Glomerular endothelial cell (primary cell): ENCODE measurements at regions not wholly inside any gene's neighbourhood (a gene's known extent, or its start where the extent isn't known, plus 50 kb on each side); places are given as distances from the start of the nearest gene placed in this dataset.
"Not testable (repeated sequence)": the region's sequence is repeated elsewhere in the genome, so short reads cannot be mapped to it uniquely, and the experiment has no call there.

Experiments used
- DNase-seq: peaks from one replicate; pipeline ENCODE4 v3.0.0-alpha.2; 2011; ENCODE audit warnings: low read depth, low spot score; ENCODE audit errors: extremely low read depth

DNA sequence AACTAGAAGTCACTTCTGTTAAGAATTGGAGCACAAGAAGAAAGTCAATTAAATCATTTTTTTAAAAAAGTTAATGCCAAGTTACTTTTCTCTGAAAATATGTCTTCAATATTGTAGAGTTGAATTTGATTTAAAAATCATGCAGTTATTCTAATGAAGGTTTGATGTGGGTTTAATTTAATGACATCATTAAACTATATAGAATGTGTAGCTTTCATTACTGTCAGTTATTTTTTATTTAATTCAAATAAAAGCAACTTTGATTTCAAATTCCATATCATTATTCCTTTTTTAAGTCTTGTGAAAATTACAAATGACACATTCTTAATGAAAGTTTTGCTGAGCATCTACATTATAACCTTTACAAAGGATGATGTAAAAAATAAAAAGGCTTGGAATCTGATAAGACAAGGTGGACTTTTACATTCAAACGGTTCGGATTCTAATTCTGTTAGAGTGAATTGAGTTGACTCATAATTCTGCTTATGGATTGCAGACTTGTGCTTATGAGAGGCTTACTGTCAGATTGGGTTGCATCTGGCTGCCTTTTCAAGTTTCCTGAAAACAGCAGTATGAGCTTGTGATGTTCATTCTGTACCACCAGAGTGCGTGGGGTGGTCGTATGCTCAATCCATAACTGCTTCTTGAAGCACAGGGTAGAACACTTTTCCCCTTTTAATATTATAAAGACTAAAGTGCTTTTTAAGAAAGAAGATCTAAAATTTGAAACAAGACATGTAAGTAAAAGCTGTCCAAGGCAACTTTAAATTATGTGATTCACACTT is 253.0 kb upstream of the ARRDC3 start:
- no peak for DNase-seq

- no peak for DNase-seq
Observed at GRCh38 chr5:91632871-91633270, 249.8 kb upstream of the ARRDC3 start.

DNA sequence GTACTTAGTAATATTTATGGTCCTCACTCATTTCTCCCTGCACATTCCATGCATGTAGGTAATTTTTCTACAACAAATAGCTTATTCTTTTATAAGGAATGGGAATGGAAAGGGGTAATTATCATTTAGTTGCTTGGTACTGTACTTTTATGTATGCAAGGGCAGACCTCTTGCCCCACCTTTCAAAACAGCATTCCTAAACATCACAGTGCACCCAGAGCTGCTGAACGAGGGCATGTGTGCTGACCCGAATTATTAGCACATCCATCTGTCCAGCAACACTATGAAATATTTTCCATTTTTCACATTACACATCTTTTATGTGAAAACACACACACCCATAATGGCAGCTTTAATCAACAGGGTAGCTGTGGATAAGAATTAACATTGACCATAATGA is 228.6 kb upstream of the ARRDC3 start:
- DNase-seq = no peak

- no peak for DNase-seq
Observed at GRCh38 chr5:91607675-91608074, 224.6 kb upstream of the ARRDC3 start.

GRCh38 chr5:91599863-91600262 is 216.7 kb upstream of the ARRDC3 start:
- DNase-seq = no peak

DNA sequence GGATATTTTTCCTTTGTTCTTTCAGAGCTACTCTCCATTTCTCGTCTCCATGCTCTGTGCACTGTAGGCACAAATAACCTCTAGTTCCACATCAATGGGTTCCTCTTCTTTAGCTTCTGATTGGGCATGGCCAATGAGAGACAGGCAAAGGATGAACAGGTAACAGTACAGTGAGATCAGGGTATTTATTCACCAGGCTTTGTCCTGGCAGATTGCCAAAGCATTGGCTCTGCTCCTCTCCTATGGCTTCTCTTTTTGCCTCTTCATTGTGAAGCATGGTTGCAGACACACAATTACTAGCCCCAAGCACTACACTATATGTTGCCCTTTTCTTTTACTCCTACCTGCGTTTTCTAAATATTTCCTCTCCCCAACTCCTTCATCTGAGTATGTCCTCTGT is 215.1 kb upstream of the ARRDC3 start:
- no peak for DNase-seq

DNA sequence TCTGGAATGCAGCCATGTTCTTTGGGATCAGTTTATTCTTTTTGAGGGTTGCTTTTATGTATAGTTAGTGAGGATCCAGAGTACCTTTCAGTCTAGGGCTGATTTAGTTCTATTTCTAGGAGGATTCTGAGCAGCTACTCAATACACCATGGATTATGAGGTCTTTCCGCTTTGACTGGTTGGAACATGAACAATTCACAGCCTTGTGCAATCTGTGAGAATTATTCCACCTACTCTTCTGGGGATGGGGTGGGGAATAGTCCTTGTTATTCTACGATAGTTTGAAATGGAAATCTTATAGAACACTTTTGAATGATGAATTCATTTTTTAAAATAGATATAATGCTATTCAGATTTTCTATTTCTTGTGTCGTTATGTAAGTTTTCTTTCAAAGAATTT is 212.3 kb upstream of the ARRDC3 start:
- no peak for DNase-seq

GRCh38 chr5:91591076-91591475 is 208.0 kb upstream of the ARRDC3 start:
- no peak for DNase-seq

- no peak for DNase-seq
Observed at GRCh38 chr5:91586232-91586631, 203.1 kb upstream of the ARRDC3 start.

DNA sequence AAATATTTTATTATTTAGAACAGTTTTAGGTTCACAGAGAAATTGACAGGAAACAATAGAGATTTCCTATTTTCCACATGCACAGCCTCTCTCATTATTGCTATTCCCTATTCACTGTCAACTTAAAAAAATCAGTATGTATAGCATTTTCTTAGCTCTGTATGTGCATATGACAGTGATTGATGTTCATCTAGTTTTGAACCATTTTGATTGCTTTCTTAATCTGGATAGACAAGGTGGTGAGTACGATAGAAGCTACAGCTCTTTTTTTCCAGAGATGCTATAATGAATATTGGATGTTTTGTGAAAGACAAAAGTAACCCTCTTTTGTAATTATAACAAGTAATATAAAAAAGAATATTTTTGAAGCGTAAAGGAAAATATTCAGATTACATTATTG is 201.2 kb upstream of the ARRDC3 start:
- no peak for DNase-seq

- not testable (repeated sequence) for DNase-seq
Observed at GRCh38 chr5:91566012-91566411, 182.9 kb upstream of the ARRDC3 start.

- DNase-seq = no peak
Observed at GRCh38 chr5:91562922-91563321, 179.8 kb upstream of the ARRDC3 start.

- no peak for DNase-seq
Observed at GRCh38 chr5:91541696-91542095, 158.6 kb upstream of the ARRDC3 start.

DNA sequence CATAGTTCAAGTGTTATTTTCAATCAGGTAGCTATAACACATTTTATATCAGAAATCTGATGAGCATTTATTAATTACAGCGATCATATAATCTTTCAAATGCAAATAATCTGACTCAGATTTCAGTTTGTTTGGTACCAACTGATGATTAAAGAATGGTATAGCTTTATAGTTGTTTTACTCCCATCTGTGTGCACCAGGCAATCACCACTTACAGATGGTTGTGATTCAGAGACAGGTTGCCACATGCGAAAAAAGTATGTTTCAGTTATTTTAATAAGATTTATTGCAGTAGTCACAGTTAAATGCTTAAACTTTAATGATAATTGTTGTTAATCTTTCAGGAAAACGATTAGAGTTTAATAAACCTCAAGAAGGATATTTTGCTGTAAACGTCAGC is 155.1 kb upstream of the ARRDC3 start:
- DNase-seq = no peak

GRCh38 chr5:91535499-91535898 is 152.4 kb upstream of the ARRDC3 start:
- no peak for DNase-seq

DNA sequence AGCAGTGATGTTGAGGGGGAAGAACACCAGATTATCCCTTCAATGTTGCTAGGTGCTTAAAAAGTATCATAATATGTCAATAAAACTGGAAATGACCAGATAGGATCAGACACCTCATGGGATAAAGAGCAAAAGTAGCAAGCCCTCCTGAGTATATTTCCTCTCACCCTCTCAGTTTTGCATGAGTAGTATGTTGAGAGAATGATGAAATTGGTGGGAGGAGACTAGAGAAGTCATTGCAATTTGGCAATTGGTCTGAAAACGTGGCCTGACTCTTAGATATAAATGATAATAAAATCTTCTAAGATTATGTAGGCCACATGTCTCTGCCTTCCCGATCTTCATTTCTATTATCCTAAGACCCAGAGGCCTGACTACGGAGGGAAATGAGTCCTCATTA is 151.2 kb upstream of the ARRDC3 start:
- DNase-seq = no peak

- DNase-seq = no peak
Observed at GRCh38 chr5:91532779-91533178, 149.7 kb upstream of the ARRDC3 start.

- DNase-seq = no peak
Observed at GRCh38 chr5:91532281-91532680, 149.2 kb upstream of the ARRDC3 start.

DNA sequence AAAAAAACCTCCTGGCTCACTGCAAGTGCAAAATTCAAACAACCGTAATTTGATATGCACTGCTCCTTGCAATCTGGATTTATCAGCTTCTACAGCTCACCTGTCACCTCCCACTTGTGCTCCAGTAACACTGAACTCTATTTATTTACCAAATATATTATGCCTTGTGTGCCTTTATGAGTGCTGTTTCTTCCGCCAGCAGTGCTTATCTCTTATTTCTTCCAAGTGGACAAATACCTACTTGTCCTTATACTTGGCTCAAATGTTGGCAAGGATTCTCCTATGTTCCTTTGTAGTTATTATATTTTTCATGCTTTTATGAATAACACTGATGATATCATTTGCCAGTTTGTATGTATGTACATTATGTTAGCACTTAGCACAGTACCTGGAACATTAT is 145.7 kb upstream of the ARRDC3 start:
- no peak for DNase-seq

- no peak for DNase-seq
Observed at GRCh38 chr5:91521785-91522184, 138.7 kb upstream of the ARRDC3 start.

GRCh38 chr5:91521334-91521733 is 138.2 kb upstream of the ARRDC3 start:
- DNase-seq = no peak

GRCh38 chr5:91514400-91514799 is 131.3 kb upstream of the ARRDC3 start:
- DNase-seq = no peak

- no peak for DNase-seq
Observed at GRCh38 chr5:91503321-91503720, 120.2 kb upstream of the ARRDC3 start.
